HG02759 (cell line): ENCODE measurements at regions not wholly inside any gene's neighbourhood (a gene's known extent, or its start where the extent isn't known, plus 50 kb on each side); places are given as distances from the start of the nearest gene placed in this dataset.

Experiments
- ATAC-seq: cut with Tn5 transposase; IDR thresholded peaks from one replicate; pipeline ENCODE4 v1.9.1; 2021; ENCODE audit warnings: mild to moderate bottlenecking, moderate library complexity; ENCODE audit not compliant: unreplicated experiment

DNA sequence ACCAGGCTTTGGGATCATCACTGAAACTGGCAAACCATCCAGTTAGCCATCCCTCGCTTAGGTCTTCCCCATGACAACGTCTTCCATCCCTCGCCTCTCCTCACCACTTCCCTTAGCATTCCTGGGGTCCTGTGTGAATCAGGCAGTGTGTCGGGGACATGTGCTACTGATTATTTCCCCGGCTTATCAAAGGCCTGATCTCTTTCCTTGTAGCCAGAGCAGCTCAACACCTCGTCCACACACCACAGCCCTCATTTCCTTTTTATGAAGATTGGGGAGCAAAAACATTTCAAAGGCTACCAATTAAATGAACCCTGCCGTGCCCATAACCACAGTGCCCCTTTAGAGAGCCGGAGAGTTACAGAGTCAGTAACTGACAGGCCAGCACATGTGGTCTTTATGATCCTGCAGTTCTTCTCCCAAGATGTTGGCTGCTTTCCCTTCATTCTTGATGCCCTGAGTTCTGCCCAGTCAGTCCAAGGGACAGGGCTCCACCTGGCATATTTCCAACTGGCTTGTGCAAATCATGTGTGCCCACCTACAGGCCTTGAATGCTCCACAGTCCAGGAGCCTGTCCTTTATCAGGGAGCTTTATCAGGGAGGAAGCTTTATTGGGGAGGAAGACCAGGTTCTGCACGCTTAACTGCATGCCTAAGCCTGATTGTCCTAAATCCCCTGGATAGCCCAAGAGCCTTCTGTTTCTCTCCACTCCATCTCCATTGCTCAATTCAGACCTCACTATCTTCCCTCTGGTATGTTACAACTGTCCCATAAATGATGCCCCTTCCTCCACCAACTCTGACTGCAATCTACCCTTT, 343.1 kb downstream of the CYRIA start:
- ATAC-seq = no peak

DNA sequence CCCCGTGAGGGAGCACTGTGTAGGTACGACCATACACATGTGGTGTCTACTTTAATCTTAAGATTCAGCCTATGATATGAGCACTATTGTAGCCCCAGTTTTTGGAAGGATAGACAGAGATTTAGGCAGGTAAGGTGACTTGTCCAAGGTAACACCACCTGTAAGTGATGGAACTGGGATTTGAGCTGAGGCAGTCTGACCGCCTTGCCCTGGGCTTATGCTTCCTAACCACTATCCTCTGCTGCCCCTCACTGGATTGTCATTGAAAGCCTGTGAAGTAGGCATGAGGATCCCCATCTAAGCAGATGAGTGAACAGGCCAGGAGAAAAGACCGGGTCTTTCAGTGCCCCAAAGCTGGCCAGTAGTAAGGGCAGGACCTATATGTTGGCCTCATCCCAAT, 343.8 kb downstream of the CYRIA start:
- ATAC-seq = no peak

DNA sequence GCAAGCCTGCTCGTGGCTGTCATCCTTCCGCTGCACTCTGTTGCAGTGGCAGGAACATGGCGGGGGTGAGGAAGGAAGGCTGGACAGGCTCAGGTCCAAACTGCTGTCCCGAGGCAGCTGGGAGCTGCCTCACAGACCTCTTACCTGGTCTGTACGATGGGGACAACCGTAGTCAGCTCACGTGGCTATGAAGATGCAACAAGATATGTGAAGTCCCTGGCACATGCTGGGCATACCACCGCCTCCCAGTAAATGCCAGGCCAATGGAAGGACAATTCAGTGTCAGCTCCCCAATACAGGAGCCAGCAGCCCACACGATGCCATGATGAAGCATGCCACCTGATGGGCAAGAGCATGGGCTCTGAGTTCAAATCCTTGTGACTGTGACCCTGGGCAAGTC, 344.4 kb downstream of the CYRIA start:
- ATAC-seq = no peak

DNA sequence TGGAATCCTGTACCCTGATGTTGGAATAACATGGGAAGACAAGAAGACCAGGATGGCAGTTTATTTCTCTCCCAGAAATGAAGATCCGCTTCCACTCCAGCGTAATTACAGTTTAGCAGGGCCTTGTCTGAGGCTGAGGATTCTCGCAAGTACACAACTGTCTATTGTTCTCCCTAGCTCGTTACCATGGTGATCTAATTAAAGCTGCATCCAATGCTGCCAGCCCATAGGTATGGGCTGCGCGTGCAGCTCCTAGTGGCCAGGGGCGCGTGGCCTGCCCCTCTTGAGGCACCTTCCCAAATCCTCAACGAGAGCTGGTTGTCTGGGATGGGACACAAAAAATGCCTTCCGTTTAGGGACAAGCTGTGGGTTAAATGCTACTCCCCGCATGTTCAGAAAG, 344.9 kb downstream of the CYRIA start:
- ATAC-seq = no peak

DNA sequence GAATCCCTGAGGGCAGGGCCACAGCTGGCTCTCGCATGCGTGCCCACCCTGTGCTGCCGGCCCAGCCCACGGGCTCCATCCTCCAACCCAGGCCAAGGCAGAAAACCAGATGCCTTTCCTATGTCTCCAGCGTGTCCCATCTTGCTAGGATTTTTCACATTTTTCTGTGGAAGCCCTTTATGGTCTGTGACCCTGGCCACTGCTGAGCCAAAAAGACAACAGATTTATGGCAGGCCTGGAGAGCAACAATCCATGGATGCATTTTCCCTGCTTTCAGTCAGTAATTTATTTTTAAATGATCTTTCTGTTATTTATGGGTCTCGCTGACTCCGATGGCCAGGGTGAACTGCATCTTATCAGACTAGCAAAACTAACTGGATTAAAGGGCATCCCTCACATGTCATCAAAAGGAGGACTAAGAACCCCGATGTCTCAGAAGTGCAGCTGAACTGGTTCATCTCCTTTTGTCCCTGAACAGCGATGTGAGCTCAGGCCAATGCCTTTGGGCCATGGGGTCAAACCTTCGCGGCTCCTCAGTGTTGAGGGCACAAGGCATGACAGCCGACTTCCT, 346.0 kb downstream of the CYRIA start:
- no peak for ATAC-seq

DNA sequence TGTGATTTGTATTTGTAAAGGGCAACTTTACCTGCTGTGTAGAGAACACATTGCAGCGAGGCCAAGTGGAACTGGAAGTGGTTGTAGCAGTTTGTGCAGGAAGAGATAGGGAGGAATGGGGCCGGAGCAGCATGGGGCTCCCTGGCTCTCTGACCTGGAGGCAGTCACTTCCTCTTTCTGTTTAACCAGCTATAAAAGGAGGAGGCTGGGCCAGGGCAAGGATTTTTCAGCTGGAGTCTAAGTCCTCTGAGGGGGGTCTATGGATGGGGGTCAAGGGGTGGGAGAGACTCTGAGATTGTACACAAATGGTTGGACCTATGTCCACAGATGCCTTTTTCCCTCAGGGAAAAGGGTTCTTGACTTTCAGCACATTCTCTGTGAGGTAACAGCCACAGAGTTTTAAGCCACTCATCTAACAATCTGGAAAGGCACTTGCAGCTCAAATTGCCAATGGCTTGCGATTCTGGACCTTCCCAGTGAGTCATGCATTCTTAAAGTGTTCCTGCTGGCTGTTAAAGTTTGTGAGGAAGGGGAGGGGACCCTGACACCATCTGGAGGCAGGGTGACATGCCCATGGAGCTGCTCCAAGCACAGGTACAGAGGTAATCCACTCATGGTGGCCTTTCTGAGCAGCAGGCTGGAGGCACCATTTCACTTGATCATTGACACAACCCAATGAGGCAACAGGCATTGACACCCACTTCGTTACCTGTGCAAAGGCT, 347.0 kb downstream of the CYRIA start:
- no peak for ATAC-seq

DNA sequence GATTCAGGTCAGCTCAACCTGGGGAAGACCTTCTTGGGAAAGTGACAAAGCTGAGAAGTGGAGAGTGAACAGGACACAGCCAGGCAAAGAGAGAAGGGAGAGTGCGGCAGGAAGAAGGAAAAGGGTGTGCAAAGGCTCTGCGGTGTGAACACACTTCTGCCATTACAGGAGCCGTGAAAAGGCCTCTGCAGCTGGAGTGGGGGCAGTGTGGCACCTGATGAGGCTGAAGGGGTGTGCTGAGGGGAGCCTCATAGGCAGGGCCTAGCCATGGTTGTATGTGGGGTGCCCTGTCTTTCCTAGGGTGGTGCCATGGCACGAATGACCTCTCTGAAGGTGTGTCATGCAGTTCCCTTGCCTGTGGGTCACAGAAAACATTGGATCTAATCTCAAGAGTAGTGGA, 347.6 kb downstream of the CYRIA start:
- no peak for ATAC-seq

DNA sequence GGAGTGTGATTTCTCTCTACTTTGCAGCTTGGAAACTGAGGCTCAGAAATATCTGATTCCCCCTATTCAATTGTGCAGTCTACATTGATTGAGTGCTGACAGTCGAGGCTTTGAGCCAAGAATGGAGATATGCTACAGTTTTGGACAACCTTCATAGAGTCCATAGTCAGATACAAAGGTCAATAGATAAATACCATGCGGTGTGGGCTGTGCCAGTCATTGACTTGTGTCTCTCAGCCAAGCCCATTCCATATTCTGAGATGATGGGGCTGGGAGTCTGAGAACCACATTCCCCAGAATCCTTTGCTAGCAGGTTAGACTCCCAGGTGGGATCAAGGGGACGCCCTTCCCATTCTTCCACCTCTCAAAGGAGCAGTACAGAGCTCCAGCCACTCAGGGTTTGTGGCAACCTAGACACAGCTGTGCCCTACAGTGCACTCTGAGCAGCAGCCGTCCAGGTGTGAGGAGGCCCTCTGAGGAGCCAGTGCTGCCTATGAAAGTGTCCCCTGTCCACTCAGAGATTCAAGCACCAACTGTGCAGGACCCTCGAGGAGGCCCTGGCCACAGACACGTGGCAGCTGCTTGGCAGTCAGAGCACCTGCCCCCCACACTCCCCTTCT, 348.3 kb downstream of the CYRIA start:
- ATAC-seq = no peak

DNA sequence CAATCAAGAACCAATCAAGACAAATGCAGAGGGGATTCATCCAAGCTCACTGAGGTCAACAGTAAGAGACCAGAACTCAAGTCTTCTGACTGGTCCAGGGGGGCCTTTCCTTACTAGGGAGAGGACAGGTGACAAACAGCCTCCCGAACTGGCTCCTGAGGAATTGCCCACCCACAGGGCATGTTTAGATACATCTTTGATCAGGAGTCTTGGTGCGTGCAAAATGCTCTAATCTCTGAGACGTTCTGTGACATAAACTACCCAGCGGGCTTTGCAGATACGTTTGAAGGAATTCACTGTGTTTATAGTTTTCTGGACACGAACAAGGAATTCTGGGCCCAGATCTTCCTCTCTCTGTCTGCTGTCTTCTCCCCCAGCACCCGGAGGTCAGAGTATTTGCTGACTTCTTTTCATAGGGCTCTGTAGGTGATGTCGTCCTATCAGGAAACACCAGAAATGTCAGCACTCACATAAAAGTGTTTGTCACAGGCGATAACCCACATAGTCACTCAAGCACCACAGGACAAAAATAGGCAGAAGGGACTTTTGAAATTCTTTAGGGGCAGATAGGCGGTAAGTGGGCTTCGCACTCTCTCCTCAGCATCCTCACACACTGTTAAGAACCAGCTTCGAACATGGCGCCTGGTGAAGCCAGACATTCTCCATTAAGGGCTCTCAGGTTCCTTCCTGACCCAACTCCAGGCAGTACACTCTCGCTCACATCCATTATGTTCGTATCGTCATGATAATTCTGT, 349.0 kb downstream of the CYRIA start:
- no peak for ATAC-seq

DNA sequence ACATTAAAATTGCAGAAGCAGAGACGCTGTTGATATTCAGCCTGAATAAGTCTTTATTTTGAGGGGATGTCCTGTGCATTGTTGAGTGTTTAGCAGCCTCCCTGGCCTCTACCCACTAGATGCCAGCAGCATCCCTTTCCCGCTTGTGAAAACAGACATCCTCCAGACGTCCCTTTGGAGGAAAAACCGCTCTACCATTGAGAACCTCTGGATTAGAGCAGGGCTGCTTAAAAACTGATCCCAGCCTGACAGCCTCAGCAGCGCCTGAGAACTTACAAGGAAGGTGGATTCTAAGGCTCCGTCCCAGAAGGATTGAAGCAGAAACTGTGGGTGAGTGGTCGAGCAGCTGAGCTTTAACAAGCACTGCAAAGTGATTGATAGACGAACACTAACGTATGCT, 349.7 kb downstream of the CYRIA start:
- no peak for ATAC-seq

DNA sequence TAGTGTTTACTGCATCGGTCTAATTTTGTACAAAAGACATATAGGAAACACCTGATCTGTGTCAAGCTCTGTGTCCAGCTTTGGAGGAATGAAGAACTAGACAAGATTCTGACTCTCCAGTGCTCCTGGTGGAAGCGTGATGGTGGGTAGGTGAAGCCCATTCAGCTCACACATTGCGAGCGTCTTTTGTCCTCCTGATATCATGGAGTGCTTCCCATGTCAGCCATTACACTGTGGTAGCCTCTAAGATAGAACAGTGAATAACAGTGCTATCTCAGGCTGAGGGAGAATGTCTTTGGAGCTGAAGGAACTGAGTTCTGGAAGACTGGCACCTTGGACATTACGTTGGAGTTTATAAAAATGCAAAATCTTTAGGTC, 350.2 kb downstream of the CYRIA start:
- ATAC-seq = no peak

DNA sequence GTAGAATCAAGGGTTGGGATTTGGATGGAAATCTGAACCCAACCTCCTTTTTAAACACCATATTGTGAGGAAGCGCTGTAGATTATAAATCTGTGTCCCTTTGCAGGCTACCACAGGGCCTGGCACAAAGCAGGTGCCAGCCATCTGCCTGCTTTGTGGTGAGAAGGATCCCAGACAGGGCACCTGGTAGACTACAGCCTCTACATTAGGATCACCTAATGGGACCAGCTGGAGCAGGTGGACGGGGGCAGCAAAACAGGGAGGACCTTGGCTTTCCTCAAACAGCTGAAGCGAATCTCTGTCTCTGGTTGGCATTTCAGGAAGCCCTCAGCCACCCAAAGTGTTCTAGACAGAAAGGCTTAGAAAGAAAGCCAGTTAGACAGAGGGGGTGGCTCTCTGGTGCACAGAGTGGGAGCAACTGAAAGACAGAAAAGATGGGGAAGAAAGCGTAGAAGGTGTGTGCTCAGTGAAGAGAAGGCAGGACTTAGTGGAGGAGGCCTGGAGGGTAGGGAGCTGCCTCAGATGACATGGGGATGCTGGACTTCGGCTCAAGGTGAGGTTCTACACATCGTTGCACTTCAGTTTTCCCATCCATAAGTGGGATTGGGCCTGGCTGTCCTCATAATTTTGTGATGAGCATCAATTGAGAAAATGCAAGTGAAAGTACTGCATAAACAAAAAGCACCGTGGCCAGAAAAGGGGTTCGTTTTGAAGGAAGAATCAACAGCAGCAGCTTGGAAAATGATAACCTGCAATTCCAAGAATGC, 350.8 kb downstream of the CYRIA start:
- no peak for ATAC-seq

DNA sequence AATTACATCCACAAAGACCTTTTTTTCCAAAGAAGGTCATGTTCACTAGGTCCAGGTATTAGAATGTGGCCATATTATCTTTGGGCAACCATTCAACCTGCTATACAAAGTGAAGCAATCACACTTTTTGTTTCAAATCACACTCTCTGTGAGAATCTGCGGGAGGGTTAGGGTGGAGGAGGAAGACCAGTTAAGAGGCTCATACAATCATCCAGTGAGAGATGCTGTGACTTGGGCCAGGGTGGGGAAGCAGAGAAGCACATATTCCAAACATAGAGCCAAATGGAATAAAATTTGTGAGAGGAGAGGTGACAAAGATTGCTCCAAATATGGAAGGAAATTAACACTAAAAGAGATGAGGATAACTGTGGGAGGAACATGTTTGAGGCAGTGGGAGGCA, 351.6 kb downstream of the CYRIA start:
- ATAC-seq = no peak

DNA sequence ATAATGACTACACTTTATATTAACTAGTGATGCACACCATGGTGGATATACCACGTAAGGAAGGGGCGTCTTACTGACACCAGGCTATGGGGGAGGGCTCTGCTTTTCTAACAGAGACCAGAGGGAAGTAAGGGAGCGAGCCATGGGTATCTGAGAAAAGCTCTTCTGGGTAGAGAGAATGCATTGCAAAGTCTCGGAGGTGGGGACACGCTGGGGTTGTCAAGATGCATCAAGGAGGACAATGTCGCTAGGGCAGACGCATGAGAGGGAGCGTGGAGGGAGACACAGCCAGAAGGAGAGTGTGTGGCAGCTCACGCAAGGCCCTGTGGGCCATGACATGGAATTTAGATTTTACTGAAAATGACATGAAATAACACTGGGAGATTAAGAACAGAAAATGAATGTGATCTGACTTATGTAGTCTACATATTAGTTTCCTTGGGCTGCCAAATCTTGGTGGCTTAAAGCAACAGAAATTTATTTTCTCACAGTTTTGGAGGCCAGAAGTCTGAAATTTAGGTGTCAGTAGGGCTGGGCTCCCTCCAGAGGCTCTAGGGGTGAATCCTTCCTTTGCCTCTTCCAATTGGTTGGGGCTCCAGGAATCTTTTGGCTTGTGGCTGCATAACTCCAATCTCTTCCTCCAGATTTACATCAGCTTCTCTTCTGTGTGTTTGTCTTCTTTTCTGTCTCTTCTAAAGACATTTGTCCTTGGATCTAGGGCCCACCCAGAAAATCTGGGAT, 352.2 kb downstream of the CYRIA start:
- ATAC-seq = no peak

DNA sequence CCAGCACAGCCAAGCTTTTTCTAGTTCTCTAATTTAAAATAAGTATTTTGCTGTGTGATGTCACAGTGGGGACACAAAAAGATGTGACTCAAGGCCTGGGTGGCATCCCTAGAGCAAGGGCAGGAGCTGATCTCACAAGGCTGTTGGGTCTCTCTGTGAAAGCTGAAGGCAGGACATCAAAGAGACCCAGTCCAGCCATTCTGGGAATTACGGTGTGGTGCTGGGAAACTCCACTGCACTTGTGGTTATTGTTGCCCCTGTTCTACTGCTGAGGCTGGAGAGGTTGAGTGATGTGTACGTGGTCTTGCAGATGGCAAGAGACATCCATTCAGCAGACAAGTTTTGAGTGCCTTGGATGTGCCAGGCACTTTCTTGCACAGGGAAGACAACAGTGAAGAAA, 352.9 kb downstream of the CYRIA start:
- no peak for ATAC-seq

DNA sequence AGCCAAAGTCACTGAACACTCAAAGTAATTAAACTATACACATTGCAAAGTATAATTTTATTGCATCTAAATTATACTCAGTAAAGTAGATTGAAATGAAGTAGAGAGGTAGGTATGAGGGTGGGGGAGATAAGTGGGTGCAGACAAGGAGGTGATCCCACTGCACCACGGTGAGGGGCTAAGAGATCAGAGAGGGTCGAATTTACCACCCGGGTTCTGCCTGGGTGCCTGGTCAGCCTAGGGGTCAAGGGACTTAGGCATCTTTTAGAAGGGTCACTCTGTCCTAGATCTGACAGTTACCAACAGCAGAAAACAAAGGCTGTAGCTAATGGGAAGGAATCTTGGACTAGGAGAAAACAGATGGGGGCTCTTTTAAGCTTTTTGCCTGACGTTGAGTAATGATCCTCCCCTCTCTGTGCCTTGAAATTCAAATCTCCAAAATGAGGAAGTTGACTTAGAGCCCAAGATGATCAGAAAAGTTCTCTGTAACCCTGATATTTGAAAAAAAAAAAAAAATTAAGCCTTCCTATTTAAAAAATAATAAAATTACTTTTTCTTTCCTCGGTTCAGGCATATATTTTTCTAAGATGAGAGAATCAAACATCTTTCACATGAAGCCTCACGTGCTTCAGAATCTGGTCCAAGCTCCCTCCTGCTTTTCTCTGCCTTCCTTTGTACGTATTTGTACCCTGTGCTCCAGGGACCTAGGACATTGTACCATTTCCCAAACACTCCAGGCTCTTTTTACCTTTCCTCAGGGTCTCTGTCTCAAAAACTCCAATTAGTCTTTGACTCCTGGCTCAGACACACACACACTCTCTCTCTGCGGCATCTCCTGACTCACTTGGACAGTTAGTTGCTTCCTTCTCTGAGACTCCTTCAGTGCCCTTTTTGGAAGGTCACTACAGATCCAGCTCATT, 353.9 kb downstream of the CYRIA start:
- no peak for ATAC-seq

DNA sequence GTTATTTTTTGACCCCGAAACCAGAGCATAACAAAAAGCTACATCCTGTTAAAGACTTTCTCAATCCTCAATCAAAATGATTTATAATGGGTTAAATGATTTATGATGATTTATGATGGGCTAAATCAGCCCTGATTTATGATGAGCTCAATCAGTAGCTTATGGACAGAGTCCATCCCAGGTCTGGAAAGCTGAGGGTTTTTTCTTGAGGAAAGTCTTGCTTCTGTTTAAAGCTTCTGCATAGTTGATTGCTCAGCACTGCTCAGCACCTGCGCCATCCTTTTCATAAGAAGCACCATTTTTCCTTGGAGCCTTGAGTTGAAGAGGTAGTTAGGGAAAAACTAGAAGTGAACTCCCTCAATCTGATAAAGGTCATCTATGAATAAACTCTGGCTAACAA, 356.8 kb downstream of the CYRIA start:
- ATAC-seq = no peak

DNA sequence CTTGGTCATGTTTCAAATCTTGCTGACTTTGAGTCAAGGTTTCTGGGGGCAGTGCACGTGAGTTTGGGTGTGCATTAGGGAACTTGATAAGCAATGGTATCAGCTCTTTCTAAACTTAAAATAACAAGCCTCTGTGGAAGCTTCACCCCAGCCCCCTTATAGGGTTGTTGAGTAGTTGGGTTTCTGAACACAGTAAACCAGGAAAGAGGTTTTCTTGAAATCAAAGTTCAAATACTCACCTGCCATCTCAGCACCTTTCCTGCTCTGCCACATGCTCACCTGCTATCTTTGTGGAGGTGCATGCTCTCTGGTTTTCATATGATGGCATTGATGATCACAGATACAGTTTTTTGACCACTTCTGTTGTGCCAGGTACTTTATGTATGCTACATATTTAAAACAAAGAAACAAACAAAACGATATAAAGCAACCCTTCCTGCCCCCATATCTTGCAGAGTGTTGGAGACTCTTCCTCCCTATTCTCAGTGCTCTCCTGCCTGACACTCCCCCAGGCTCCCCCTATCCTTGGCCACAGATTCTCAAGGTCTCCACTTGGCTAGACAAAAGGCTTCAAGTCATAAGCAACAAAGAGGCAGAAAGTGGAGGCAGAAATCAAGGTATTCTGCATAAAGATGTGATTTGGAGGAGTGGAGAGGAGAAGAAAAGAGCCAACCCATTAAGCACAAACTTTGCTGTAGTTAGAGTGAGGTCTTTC, 360.6 kb downstream of the CYRIA start:
- no peak for ATAC-seq
